Epithelial cell of proximal tubule (primary cell): ENCODE measurements at regions not wholly inside any gene's neighbourhood (a gene's known extent, or its start where the extent isn't known, plus 50 kb on each side); places are given as distances from the start of the nearest gene placed in this dataset.

ENCODE experiments used
- DNase-seq: peaks from one replicate; pipeline ENCODE4 v3.0.0-alpha.2; 2011; ENCODE audit warnings: low read depth
- H3K4me3 ChIP-seq: 2 replicates; pipeline ENCODE4 v1.5.1; 2011; ENCODE audit warnings: low read depth, mild to moderate bottlenecking, low read length
- CTCF ChIP-seq: conservative IDR thresholded peaks from 2 replicates; pipeline ENCODE4 v1.5.1; 2012; ENCODE audit warnings: low read depth, mild to moderate bottlenecking, low read length

GRCh38 chr10:124346831-124347230, 71.9 kb downstream of the OAT start:
- H3K4me3 ChIP-seq = no peak overlapping the region
- TF ChIP-seq CTCF = no peak
- DNase-seq = no peak

GRCh38 chr10:124345521-124345920, 73.2 kb downstream of the OAT start:
- no peak for TF ChIP-seq CTCF
- DNase-seq = no peak
- H3K4me3 ChIP-seq = no peak overlapping the region

GRCh38 chr10:124344931-124345330, 73.8 kb downstream of the OAT start:
- no peak for DNase-seq
- no peak for TF ChIP-seq CTCF
- no peak overlapping the region for H3K4me3 ChIP-seq

- H3K4me3 ChIP-seq = no peak overlapping the region
- no peak for TF ChIP-seq CTCF
- no peak for DNase-seq
Observed at GRCh38 chr10:124344266-124344590, 74.5 kb downstream of the OAT start.

- H3K4me3 ChIP-seq = no peak overlapping the region
- no peak for DNase-seq
- no peak for TF ChIP-seq CTCF
Observed at GRCh38 chr10:124343351-124344265, 75.1 kb downstream of the OAT start.

GRCh38 chr10:124342821-124343170, 75.9 kb downstream of the OAT start:
- no peak overlapping the region for H3K4me3 ChIP-seq
- no peak for DNase-seq
- TF ChIP-seq CTCF = no peak
